B cell (primary cell): ENCODE measurements at regions not wholly inside any gene's neighbourhood (a gene's known extent, or its start where the extent isn't known, plus 50 kb on each side); places are given as distances from the start of the nearest gene placed in this dataset.
"Not testable (repeated sequence)": the region's sequence is repeated elsewhere in the genome, so short reads cannot be mapped to it uniquely, and the experiment has no call there.

Experiments
- ATAC-seq: fragments of 200-7000 bp; cut with Tn5 transposase; one replicate; pipeline ENCODE4 v1.10.0; 2021; ENCODE audit warnings: low read depth, mild to moderate bottlenecking, moderate number of reproducible peaks, moderate library complexity
- CTCF ChIA-PET: fragments of 350-600 bp; sonication (Branson Sonifier 250); formaldehyde crosslinking; loops from one replicate; lab custom pipeline; 2021; ENCODE audit warnings: antibody characterized with exemption, inconsistent platforms; lab: Charles Lee
- POLR2A ChIA-PET: fragments of 350-600 bp; sonication (Branson Sonifier 250); formaldehyde crosslinking; loops from one replicate; lab custom pipeline; 2021; ENCODE audit warnings: antibody characterized with exemption; lab: Charles Lee
- DNase-seq: peaks from one replicate; pipeline ENCODE4 v3.0.0; 2013
- H2AFZ ChIP-seq: 2 replicates; pipeline ENCODE4 v1.6.1; 2012; ENCODE audit warnings: mild to moderate bottlenecking, low read depth, low read length; ENCODE audit not compliant: insufficient read depth, poor library complexity, severe bottlenecking
- H3K27ac ChIP-seq, 2 donors: 1 replicate in 1 of 2; 2 replicates in 1 of 2; pipeline ENCODE4 v1.5.1; 2012 to 2013; ENCODE audit warnings: low read length in 2 of 2, mild to moderate bottlenecking in 2 of 2, moderate library complexity in 1 of 2
- H3K27me3 ChIP-seq, 4 experiments: fragments of 200-600 bp in 1 of 4; sonication (generic) in 1 of 4; replicated peaks in 1 of 4; 1 replicate in 2 of 4; 2 replicates in 2 of 4; pipeline versions ENCODE4 v1.6.1 to v1.7.0; 2013 to 2016; ENCODE audit warnings: low read length in 3 of 4, mild to moderate bottlenecking in 2 of 4, mixed read lengths in 1 of 4, moderate library complexity in 1 of 4; ENCODE audit not compliant: insufficient read depth in 4 of 4, control insufficient read depth in 3 of 4; ENCODE audit errors: control extremely low read depth in 1 of 4
- H3K36me3 ChIP-seq, 2 experiments: replicated peaks in 1 of 2; 1 replicate in 1 of 2; 2 replicates in 1 of 2; pipeline versions ENCODE4 v1.6.1 to v1.7.1; 2013; ENCODE audit warnings: low read length in 1 of 2; ENCODE audit not compliant: insufficient read depth in 2 of 2, control insufficient read depth in 1 of 2; ENCODE audit errors: control extremely low read depth in 1 of 2, extremely low read depth in 1 of 2
- H3K4me1 ChIP-seq, 2 donors: fragments of 200-600 bp in 1 of 2; sonication (generic) in 1 of 2; 1 replicate in 1 of 2; 2 replicates in 1 of 2; pipeline versions ENCODE4 v1.5.1 to v1.6.1; 2013 to 2017; ENCODE audit warnings: low read length in 2 of 2; ENCODE audit not compliant: control insufficient read depth in 2 of 2, insufficient read depth in 2 of 2
- H3K4me2 ChIP-seq: replicated peaks from 2 replicates; pipeline ENCODE3; 2012; ENCODE audit warnings: mild to moderate bottlenecking, low read depth, low read length; ENCODE audit not compliant: poor library complexity, severe bottlenecking
- H3K4me3 ChIP-seq, 5 experiments: fragments of 200-600 bp in 1 of 5; sonication (generic) in 1 of 5; 1 replicate in 3 of 5; 2 replicates in 2 of 5; pipeline versions ENCODE4 v1.5.1 to v1.7.0; 2011 to 2016; ENCODE audit warnings: low read length in 4 of 5, mild to moderate bottlenecking in 4 of 5, low read depth in 2 of 5, control low read depth in 1 of 5, moderate library complexity in 1 of 5; ENCODE audit not compliant: insufficient read depth in 1 of 5; ENCODE audit errors: control extremely low read depth in 1 of 5, extremely low read depth in 1 of 5
- H3K79me2 ChIP-seq: fragments of 200-600 bp; sonication (generic); one replicate; pipeline ENCODE4 v1.6.0; 2016; ENCODE audit warnings: low read length; ENCODE audit not compliant: control insufficient read depth, insufficient read depth
- H3K9ac ChIP-seq: fragments of 200-600 bp; sonication (generic); 2 replicates; pipeline ENCODE4 v1.6.1; 2017; ENCODE audit warnings: mild to moderate bottlenecking, low read length, moderate library complexity
- H3K9me3 ChIP-seq, 3 donors: one replicate each; pipeline versions ENCODE4 v1.6.1 to v1.7.1; 2013; ENCODE audit warnings: low read length in 2 of 3; ENCODE audit not compliant: control insufficient read depth in 2 of 3, insufficient read depth in 1 of 3; ENCODE audit errors: control extremely low read depth in 1 of 3
- H4K20me1 ChIP-seq: 2 replicates; pipeline ENCODE4 v1.6.0; 2012; ENCODE audit warnings: mild to moderate bottlenecking, low read length; ENCODE audit not compliant: insufficient read depth, control insufficient read depth, poor library complexity, severe bottlenecking
- H3K27ac Mint-ChIP-seq: one replicate; pipeline ENCODE4 v1.8.0; 2021; ENCODE audit warnings: mixed read lengths
- H3K27me3 Mint-ChIP-seq: one replicate; pipeline ENCODE4 v1.8.0; 2021; ENCODE audit warnings: mixed read lengths
- H3K4me1 Mint-ChIP-seq: one replicate; pipeline ENCODE4 v1.8.0; 2021; ENCODE audit warnings: mixed read lengths
- H3K4me3 Mint-ChIP-seq: one replicate; pipeline ENCODE4 v1.8.0; 2021; ENCODE audit warnings: mixed read lengths
- H3K9me3 Mint-ChIP-seq: one replicate; pipeline ENCODE4 v1.8.0; 2022; ENCODE audit warnings: mixed read lengths; ENCODE audit not compliant: insufficient read depth
- CTCF ChIP-seq: fragments of 200-600 bp; IDR thresholded peaks from one replicate; pipeline ENCODE4 v1.8.0; 2022; ENCODE audit warnings: antibody characterized with exemption, mild to moderate bottlenecking
- EZH2 ChIP-seq: IDR thresholded peaks from 2 replicates; pipeline ENCODE4 v1.6.1; 2012; ENCODE audit warnings: borderline replicate concordance, low read depth, mild to moderate bottlenecking, moderate library complexity, low read length; ENCODE audit not compliant: insufficient read depth, poor library complexity, severe bottlenecking
- WGBS: methylation state at CpG from one replicate; pipeline ENCODE4 v1.1.5; 2013; ENCODE audit warnings: missing lambda C conversion rate; ENCODE audit not compliant: insufficient coverage; 5-methylcytosine and 5-hydroxymethylcytosine counted together
- intact Hi-C: fragments of 100-400 bp; cut with micrococcal nuclease; formaldehyde crosslinking; loops from one replicate; pipeline ENCODE4 v1.10.0; 2022

GRCh38 chr5:115452083-115452482 lies 92.5 kb downstream of the FEM1C start:
- H3K27ac Mint-ChIP-seq, result no peak overlapping the region
- no peak for DNase-seq
- Histone ChIP-seq H4K20me1 (no peaks in the 10 kb centered on the region), H2AFZ (no peak overlapping the region), H3K36me3 (no peaks in the 10 kb centered on the region), H3K4me2 (no peak overlapping the region), H3K79me2 (no peaks in the 10 kb centered on the region), H3K4me1 (no peaks in the 10 kb centered on the region), H3K9me3 (no peaks in the 10 kb centered on the region), H3K4me3 (no peak overlapping the region), H3K9ac (no peak overlapping the region), H3K27ac (no peak overlapping the region), H3K27me3 (peaks cover 0 to 3% (median 0%) of the 10 kb centered on the region in 4 experiments)
- no peak for ATAC-seq
- no peak overlapping the region for H3K4me3 Mint-ChIP-seq
- intact Hi-C loops, result no loop called here
- no CpG with 5 or more reads among the region's 2 CpGs for WGBS
- ChIA-PET CTCF (no interaction called here), POLR2A (interaction anchor here (0.6 kb wide), 1 partner anchor 51 kb away, joined by 3 read pairs; no protein-coding TSS in a partner anchor)
- no peaks in the 10 kb centered on the region for H3K4me1 Mint-ChIP-seq
- no peaks in the 10 kb centered on the region for H3K9me3 Mint-ChIP-seq
- no peak for TF ChIP-seq EZH2
- no peak for TF ChIP-seq CTCF
- H3K27me3 Mint-ChIP-seq, result peaks cover 3% of the 10 kb centered on the region

DNA sequence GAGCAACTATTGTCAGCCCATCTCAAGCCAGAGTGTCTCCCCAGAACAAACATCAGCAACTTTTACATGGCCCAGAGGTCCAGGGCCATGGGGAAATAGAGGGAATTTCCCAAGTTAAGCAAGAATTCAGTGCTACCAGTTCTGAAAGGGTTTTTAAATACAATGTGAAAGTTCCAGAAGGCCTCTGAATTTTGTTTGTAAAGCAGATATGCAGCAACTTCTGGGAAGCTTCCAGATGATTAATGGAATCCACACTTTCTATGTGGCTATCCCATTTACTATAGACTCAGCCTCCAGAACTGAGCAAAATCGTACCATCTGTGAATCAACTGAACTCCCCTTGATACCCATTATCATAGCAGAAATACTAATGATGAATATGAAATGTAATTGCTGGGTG lies 93.8 kb downstream of the FEM1C start:
- intact Hi-C loops, result no loop called here
- no peak overlapping the region for H2AFZ ChIP-seq
- no peaks in the 10 kb centered on the region for H3K4me1 ChIP-seq
- no CpG with 5 or more reads among the region's 1 CpG for WGBS
- POLR2A ChIA-PET, result no interaction called here
- no peak overlapping the region for H3K4me3 ChIP-seq
- H3K9me3 ChIP-seq, result no peaks in the 10 kb centered on the region
- TF ChIP-seq EZH2, result no peak
- TF ChIP-seq CTCF, result no peak
- no peak for DNase-seq
- H3K27me3 ChIP-seq, result peaks cover 0 to 3% (median 0%) of the 10 kb centered on the region in 4 experiments
- Mint-ChIP-seq H3K4me3 (no peak overlapping the region), H3K27ac (no peak overlapping the region), H3K9me3 (no peaks in the 10 kb centered on the region), H3K27me3 (no peaks in the 10 kb centered on the region), H3K4me1 (no peaks in the 10 kb centered on the region)
- CTCF ChIA-PET, result no interaction called here
- H3K9ac ChIP-seq, result no peak overlapping the region
- no peaks in the 10 kb centered on the region for H3K79me2 ChIP-seq
- no peaks in the 10 kb centered on the region for H3K36me3 ChIP-seq
- no peak for ATAC-seq
- H3K4me2 ChIP-seq, result no peak overlapping the region
- no peaks in the 10 kb centered on the region for H4K20me1 ChIP-seq
- no peak overlapping the region for H3K27ac ChIP-seq

DNA sequence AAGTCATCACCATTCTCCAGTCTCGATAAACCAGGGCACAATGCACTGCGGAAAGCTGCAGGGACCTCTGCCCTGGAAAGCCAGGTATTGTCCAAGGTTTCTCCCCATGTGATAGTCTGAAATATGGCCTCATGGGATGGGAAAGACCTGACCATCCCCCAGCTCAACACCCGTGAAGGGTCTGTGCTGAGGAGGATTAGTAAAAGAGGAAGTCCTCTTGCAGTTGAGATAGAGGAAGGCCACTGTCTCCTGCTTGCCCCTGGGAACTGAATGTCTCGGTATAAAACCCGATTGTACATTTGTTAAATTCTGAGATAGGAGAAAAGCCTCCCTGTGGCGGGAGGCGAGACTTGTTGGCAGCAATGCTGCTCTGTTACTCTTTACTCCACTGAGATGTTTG lies 95.9 kb downstream of the FEM1C start:
- H3K27me3 Mint-ChIP-seq, result not testable (repeated sequence)

More for the DNA sequence above, 95.9 kb downstream of the FEM1C start:
- H4K20me1 ChIP-seq, H3K27ac ChIP-seq, H3K4me3 ChIP-seq, H3K79me2 ChIP-seq, H3K9ac ChIP-seq, DNase-seq, H3K4me1 ChIP-seq, ATAC-seq, H3K9me3 Mint-ChIP-seq, H3K27ac Mint-ChIP-seq, H3K27me3 ChIP-seq, H3K4me2 ChIP-seq, H3K36me3 ChIP-seq, POLR2A ChIA-PET, CTCF ChIA-PET, H2AFZ ChIP-seq, H3K4me3 Mint-ChIP-seq, intact Hi-C loops, H3K9me3 ChIP-seq, H3K4me1 Mint-ChIP-seq: not testable (repeated sequence)
- 73% methylated on average over 3 of the region's 7 CpGs for WGBS
